HCT116 (cell line): ENCODE measurements at regions not wholly inside any gene's neighbourhood (a gene's known extent, or its start where the extent isn't known, plus 50 kb on each side); places are given as distances from the start of the nearest gene placed in this dataset.

Experiments used
- ATAC-seq: fragments of 200-7000 bp; cut with Tn5 transposase; 2 replicates; pipeline ENCODE4 v1.9.1; 2020; ENCODE audit warnings: mild to moderate bottlenecking, moderate library complexity
- BruUV-seq: library from RNA; stranded (reverse); fragments of 400-500 nt; replicated peaks from 2 replicates; lab custom pipeline; 2021; lab: Mats Ljungman, UMichigan
- CTCF ChIA-PET: fragments of 300-600 bp; sonication (Branson Sonifier 250); formaldehyde crosslinking; loops from one replicate; lab custom pipeline; 2021; ENCODE audit warnings: antibody characterized with exemption; lab: Charles Lee
- POLR2A ChIA-PET: fragments of 300-600, 350-600 bp; sonication (Branson Sonifier 250); formaldehyde crosslinking; loops from one replicate; lab custom pipeline; 2021; ENCODE audit warnings: antibody characterized with exemption; lab: Charles Lee
- RAD21 ChIA-PET, 2 experiments: fragments of 300-600 bp; sonication (Branson Sonifier 250); formaldehyde crosslinking; loops; one replicate each; lab custom pipeline; 2023; ENCODE audit warnings: low total read pairs in 2 of 2; ENCODE audit not compliant: uncharacterized antibody in 2 of 2, unreplicated experiment in 2 of 2, low non-redundant PET in 1 of 2; lab: Charles Lee
- DNase-seq: peaks from one replicate; pipeline ENCODE4 v3.0.0-alpha.2; 2010; ENCODE audit warnings: low read depth, low spot score
- H2AFZ ChIP-seq: fragments of 200-600 bp; shearing (Covaris generic), sonication (generic); 2 replicates; pipeline ENCODE4 v1.6.1; 2017; ENCODE audit warnings: low read depth, mixed run types, mixed read lengths, antibody characterized with exemption, low read length; ENCODE audit not compliant: poor library complexity, severe bottlenecking
- H3K27ac ChIP-seq: 2 replicates; pipeline ENCODE4 v1.5.1; 2012; ENCODE audit warnings: low read depth, low read length
- H3K27me3 ChIP-seq: fragments of 200-600 bp; sonication (generic); 2 replicates; pipeline ENCODE4 v1.6.1; 2016; ENCODE audit warnings: mixed run types, low read length, mixed read lengths; ENCODE audit not compliant: insufficient read depth
- H3K36me3 ChIP-seq, 2 experiments: fragments of 200-500 bp in 1 of 2; fragments of 200-600 bp in 1 of 2; sonication (Bioruptor generic) in 1 of 2; sonication (generic) in 1 of 2; 2 replicates each; pipeline versions ENCODE4 v1.5.1 to v1.6.1; 2014 to 2016; ENCODE audit warnings: low read length in 2 of 2, inconsistent platforms in 1 of 2, mixed read lengths in 1 of 2, mixed run types in 1 of 2; ENCODE audit not compliant: insufficient read depth in 2 of 2, control insufficient read depth in 1 of 2
- H3K4me1 ChIP-seq, 2 experiments: fragments of 200-600 bp in 1 of 2; sonication (generic) in 1 of 2; 2 replicates each; pipeline versions ENCODE4 v1.5.1 to v1.6.1; 2012 to 2017; ENCODE audit warnings: low read length in 2 of 2, inconsistent platforms in 1 of 2, mild to moderate bottlenecking in 1 of 2, mixed read lengths in 1 of 2, mixed run types in 1 of 2, moderate library complexity in 1 of 2; ENCODE audit not compliant: insufficient read depth in 2 of 2, control insufficient read depth in 1 of 2
- H3K4me2 ChIP-seq: fragments of 200-600 bp; sonication (generic); 2 replicates; pipeline ENCODE4 v1.6.1; 2017; ENCODE audit warnings: mixed run types, low read length, mixed read lengths
- H3K4me3 ChIP-seq, 2 experiments: fragments of 200-600 bp in 1 of 2; sonication (generic) in 1 of 2; replicated peaks in 1 of 2; 2 replicates each; pipeline ENCODE4 v1.5.1; 2011 to 2016; ENCODE audit warnings: low read length in 2 of 2, control low read depth in 1 of 2, low read depth in 1 of 2, mild to moderate bottlenecking in 1 of 2, mixed read lengths in 1 of 2, mixed run types in 1 of 2
- H3K79me2 ChIP-seq: fragments of 200-600 bp; sonication (generic); 2 replicates; pipeline ENCODE4 v1.6.1; 2017; ENCODE audit warnings: mild to moderate bottlenecking, mixed run types, low read length, moderate library complexity, mixed read lengths; ENCODE audit not compliant: insufficient read depth
- H3K9ac ChIP-seq: fragments of 200-600 bp; sonication (generic); 2 replicates; pipeline ENCODE4 v1.6.1; 2016; ENCODE audit warnings: low read length, mixed read lengths
- H3K9me2 ChIP-seq: fragments of 200-600 bp; sonication (generic), shearing (Covaris generic); 2 replicates; pipeline ENCODE4 v1.6.1; 2017; ENCODE audit warnings: mixed run types, mild to moderate bottlenecking, moderate library complexity; ENCODE audit not compliant: insufficient read depth
- H3K9me3 ChIP-seq, 2 experiments: fragments of 200-500 bp in 1 of 2; fragments of 200-600 bp in 1 of 2; sonication (Bioruptor generic) in 1 of 2; sonication (generic) in 1 of 2; 2 replicates each; pipeline ENCODE4 v1.6.1; 2014 to 2017; ENCODE audit warnings: low read length in 2 of 2, mixed read lengths in 2 of 2, inconsistent platforms in 1 of 2, low read depth in 1 of 2, mild to moderate bottlenecking in 1 of 2, mixed run types in 1 of 2, moderate library complexity in 1 of 2; ENCODE audit not compliant: control insufficient read depth in 1 of 2, insufficient read depth in 1 of 2
- H4K20me1 ChIP-seq: fragments of 200-600 bp; sonication (generic), shearing (Covaris generic); 2 replicates; pipeline ENCODE4 v1.6.1; 2017; ENCODE audit warnings: mixed run types, mild to moderate bottlenecking, moderate library complexity; ENCODE audit not compliant: insufficient read depth
- CBX3 ChIP-seq: IDR thresholded peaks from 2 replicates; pipeline ENCODE4 v1.6.1; 2012; ENCODE audit warnings: low read depth
- EZH2phosphoT487 ChIP-seq: fragments of 200-600 bp; IDR thresholded peaks from 2 replicates; pipeline ENCODE4 v1.6.1; 2018; ENCODE audit warnings: antibody characterized with exemption, borderline replicate concordance
- JUND ChIP-seq: IDR thresholded peaks from 2 replicates; pipeline ENCODE4 v1.6.1; 2012
- POLR2A ChIP-seq: IDR thresholded peaks from 2 replicates; pipeline ENCODE4 v1.7.0; 2011; ENCODE audit warnings: borderline replicate concordance; ENCODE audit not compliant: insufficient read depth, insufficient read length; ENCODE audit errors: extremely low read depth
- RAD21 ChIP-seq: IDR thresholded peaks from 2 replicates; pipeline ENCODE4 v1.6.1; 2012; ENCODE audit warnings: low read depth, mild to moderate bottlenecking
- SIN3A ChIP-seq: IDR thresholded peaks from 2 replicates; pipeline ENCODE4 v1.6.1; 2012; ENCODE audit warnings: low read depth
- SP1 ChIP-seq: IDR thresholded peaks from 2 replicates; pipeline ENCODE4 v1.6.1; 2012; ENCODE audit warnings: low read depth
- SRF ChIP-seq: IDR thresholded peaks from 2 replicates; pipeline ENCODE4 v1.6.1; 2012; ENCODE audit warnings: low read depth
- YY1 ChIP-seq: IDR thresholded peaks from 2 replicates; pipeline ENCODE4 v1.6.1; 2011; ENCODE audit warnings: low read length, low read depth, moderate library complexity, mild to moderate bottlenecking; ENCODE audit not compliant: insufficient replicate concordance; ENCODE audit errors: extremely low read depth
- ZFX ChIP-seq: fragments of 450-650 bp; IDR thresholded peaks from 2 replicates; pipeline ENCODE4 v1.6.1; 2017
- ZNF274 ChIP-seq: fragments of 200-500 bp; sonication (Bioruptor generic); IDR thresholded peaks from 2 replicates; pipeline ENCODE4 v1.6.1; 2014; ENCODE audit warnings: mild to moderate bottlenecking, low read depth, low read length, inconsistent platforms
- intact Hi-C: fragments of 100-400 bp; cut with micrococcal nuclease; formaldehyde crosslinking; loops from 2 replicates; pipeline ENCODE4 v1.10.0; 2022
- TF ChIP-seq, protein P1 (sequence below): IDR thresholded peaks from 2 replicates; pipeline ENCODE4 v1.6.1; 2012
- TF ChIP-seq, protein P2 (sequence below): IDR thresholded peaks from 2 replicates; pipeline ENCODE4 v1.6.1; 2011; ENCODE audit warnings: mild to moderate bottlenecking, low read length, moderate library complexity; ENCODE audit not compliant: insufficient replicate concordance; ENCODE audit errors: extremely low read depth
- TF ChIP-seq, protein P3 (sequence below): IDR thresholded peaks from 2 replicates; pipeline ENCODE4 v1.6.1; 2012; ENCODE audit warnings: low read depth

DNA sequence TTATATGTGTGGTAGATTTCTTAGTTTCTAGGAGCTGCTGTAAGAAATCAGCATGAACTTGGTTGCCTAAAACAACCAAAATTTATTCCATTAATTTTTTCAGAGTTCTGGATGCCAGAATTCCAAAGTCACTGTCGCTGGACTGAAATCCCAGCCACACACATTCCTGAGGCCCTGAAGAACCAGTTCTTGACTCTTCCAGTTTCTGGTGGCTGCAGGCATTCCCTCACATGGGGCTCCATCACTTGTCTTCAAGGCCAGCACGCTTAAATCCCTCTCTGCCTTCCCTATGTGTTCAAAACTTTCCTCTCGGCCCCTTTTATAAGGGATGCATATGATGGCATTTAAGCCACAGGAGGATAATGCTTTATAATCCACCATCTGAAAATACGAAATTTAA lies 1237.5 kb upstream of the CDH9 start:
- RAD21 ChIA-PET, result no interaction called here
- Histone ChIP-seq H3K9ac (no peak overlapping the region), H4K20me1 (no peaks in the 10 kb centered on the region; the same call in 1 of the 2 replicates), H3K4me2 (no peak overlapping the region), H3K4me3 (no peak overlapping the region), H3K27ac (no peak overlapping the region), H3K27me3 (no peaks in the 10 kb centered on the region), H3K9me3 (peaks cover 4 to 5% of the 10 kb centered on the region in 2 experiments; a peak in 2 of 4 replicates), H3K36me3 (no peaks in the 10 kb centered on the region), H3K4me1 (no peaks in the 10 kb centered on the region), H3K9me2 (no peaks in the 10 kb centered on the region), H3K79me2 (no peaks in the 10 kb centered on the region), H2AFZ (no peak overlapping the region)
- POLR2A ChIA-PET, result no interaction called here
- TF ChIP-seq ZFX, result no peak
- TF ChIP-seq SIN3A, result no peak
- no peak for TF ChIP-seq ZNF274
- TF ChIP-seq, protein P1, sequence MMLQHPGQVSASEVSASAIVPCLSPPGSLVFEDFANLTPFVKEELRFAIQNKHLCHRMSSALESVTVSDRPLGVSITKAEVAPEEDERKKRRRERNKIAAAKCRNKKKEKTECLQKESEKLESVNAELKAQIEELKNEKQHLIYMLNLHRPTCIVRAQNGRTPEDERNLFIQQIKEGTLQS, result no peak
- TF ChIP-seq, protein P2, sequence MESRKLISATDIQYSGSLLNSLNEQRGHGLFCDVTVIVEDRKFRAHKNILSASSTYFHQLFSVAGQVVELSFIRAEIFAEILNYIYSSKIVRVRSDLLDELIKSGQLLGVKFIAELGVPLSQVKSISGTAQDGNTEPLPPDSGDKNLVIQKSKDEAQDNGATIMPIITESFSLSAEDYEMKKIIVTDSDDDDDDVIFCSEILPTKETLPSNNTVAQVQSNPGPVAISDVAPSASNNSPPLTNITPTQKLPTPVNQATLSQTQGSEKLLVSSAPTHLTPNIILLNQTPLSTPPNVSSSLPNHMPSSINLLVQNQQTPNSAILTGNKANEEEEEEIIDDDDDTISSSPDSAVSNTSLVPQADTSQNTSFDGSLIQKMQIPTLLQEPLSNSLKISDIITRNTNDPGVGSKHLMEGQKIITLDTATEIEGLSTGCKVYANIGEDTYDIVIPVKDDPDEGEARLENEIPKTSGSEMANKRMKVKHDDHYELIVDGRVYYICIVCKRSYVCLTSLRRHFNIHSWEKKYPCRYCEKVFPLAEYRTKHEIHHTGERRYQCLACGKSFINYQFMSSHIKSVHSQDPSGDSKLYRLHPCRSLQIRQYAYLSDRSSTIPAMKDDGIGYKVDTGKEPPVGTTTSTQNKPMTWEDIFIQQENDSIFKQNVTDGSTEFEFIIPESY, result no peak
- TF ChIP-seq SP1, result no peak
- TF ChIP-seq YY1, result no peak
- no peak for TF ChIP-seq SRF
- TF ChIP-seq POLR2A, result no peak
- TF ChIP-seq RAD21, result no peak
- no peak for TF ChIP-seq EZH2phosphoT487
- TF ChIP-seq CBX3, result no peak
- TF ChIP-seq, protein P3, sequence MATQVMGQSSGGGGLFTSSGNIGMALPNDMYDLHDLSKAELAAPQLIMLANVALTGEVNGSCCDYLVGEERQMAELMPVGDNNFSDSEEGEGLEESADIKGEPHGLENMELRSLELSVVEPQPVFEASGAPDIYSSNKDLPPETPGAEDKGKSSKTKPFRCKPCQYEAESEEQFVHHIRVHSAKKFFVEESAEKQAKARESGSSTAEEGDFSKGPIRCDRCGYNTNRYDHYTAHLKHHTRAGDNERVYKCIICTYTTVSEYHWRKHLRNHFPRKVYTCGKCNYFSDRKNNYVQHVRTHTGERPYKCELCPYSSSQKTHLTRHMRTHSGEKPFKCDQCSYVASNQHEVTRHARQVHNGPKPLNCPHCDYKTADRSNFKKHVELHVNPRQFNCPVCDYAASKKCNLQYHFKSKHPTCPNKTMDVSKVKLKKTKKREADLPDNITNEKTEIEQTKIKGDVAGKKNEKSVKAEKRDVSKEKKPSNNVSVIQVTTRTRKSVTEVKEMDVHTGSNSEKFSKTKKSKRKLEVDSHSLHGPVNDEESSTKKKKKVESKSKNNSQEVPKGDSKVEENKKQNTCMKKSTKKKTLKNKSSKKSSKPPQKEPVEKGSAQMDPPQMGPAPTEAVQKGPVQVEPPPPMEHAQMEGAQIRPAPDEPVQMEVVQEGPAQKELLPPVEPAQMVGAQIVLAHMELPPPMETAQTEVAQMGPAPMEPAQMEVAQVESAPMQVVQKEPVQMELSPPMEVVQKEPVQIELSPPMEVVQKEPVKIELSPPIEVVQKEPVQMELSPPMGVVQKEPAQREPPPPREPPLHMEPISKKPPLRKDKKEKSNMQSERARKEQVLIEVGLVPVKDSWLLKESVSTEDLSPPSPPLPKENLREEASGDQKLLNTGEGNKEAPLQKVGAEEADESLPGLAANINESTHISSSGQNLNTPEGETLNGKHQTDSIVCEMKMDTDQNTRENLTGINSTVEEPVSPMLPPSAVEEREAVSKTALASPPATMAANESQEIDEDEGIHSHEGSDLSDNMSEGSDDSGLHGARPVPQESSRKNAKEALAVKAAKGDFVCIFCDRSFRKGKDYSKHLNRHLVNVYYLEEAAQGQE, result no peak
- TF ChIP-seq JUND, result no peak
- no TSS peak for BruUV-seq
- no peak for DNase-seq
- CTCF ChIA-PET, result no interaction called here
- no peak for ATAC-seq
- intact Hi-C loops, result no loop called here
